GM10266 (cell line): ENCODE measurements at regions not wholly inside any gene's neighbourhood (a gene's known extent, or its start where the extent isn't known, plus 50 kb on each side); places are given as distances from the start of the nearest gene placed in this dataset.
"Not testable (repeated sequence)": the region's sequence is repeated elsewhere in the genome, so short reads cannot be mapped to it uniquely, and the experiment has no call there.

Experiments used
- DNase-seq: peaks from one replicate; pipeline ENCODE4 v3.0.0; 2012; ENCODE audit errors: extremely low spot score
- CTCF ChIP-seq: IDR thresholded peaks from 2 replicates; pipeline ENCODE4 v1.5.1; 2012; ENCODE audit warnings: mild to moderate bottlenecking, low read depth; ENCODE audit not compliant: control insufficient read depth, insufficient read depth; ENCODE audit errors: missing control alignments

GRCh38 chr6:19231878-19232561 is 605.1 kb upstream of the ID4 start:
- no peak for DNase-seq
- TF ChIP-seq CTCF = no peak

DNA sequence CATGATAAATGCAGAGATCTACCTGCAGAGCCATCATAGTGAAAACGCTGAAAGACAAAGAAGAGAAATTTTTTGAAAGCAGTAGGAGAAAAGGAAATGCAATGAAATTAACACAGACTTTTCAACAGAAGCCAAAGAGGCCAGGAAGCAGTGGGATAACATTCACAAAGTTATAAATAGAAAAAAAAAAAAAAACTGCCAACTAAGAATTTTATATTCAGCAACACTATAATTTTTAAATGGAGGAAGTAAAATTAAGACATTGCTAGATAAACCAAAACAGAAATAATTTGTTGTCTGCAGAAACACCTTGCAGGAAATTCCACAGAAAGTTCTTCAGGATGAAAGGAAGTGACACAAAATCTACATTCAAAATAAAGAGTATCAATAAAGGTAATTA is 591.5 kb upstream of the ID4 start:
- DNase-seq = no peak
- no peak for TF ChIP-seq CTCF

- not testable (repeated sequence) for DNase-seq
Observed at GRCh38 chr6:19247181-19247580, 590.0 kb upstream of the ID4 start.

DNA sequence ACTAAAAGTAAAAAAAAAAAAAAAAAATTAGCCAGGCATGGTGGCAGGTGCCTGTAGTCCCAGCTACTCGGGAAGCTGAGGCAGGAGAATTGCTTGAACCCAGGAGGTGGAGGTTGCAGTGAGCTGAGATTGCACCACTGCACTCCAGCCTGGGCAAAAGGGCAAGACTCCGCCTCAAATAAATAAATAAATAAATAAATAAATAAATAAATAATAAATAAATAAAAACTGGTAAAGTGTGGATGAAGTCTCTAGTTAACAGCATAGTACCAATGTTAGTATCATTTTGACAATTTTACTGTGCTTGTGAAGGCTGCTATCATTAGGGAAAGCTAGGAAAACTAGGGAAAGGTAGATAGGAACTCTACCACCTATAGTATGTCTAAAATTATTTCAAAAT is 581.0 kb upstream of the ID4 start:
- not testable (repeated sequence) for DNase-seq

GRCh38 chr6:19261642-19262041 is 575.5 kb upstream of the ID4 start:
- TF ChIP-seq CTCF = no peak
- DNase-seq = no peak

- TF ChIP-seq CTCF = no peak
- DNase-seq = no peak
Observed at GRCh38 chr6:19268117-19268516, 569.1 kb upstream of the ID4 start.

GRCh38 chr6:19268718-19269117 is 568.5 kb upstream of the ID4 start:
- TF ChIP-seq CTCF = no peak
- no peak for DNase-seq

DNA sequence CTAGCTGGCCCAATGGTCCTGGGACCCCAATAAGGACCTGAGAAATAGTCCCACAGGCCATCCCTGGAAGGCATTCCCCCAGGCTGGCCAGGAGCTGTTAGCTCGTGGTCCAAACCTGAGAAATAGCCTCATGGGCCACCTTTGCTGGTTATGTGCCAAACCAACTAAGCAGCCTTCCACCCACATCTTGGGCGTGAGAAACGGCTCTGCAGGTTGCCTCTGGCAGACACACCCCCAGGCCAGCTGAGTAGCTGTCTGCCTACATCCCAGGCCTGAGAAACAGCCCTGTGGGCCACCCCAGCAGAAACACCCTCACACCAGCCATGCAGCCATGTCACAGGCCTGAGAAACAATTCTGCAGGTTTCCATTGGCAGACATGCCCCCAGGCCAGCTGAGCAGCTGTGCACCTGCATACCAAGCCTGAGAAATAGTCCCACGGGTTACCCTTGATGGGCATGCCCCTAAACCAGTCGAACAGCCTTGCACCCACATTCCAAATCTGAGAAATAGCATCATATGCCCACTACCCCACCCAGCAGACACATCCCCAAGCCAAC is 567.8 kb upstream of the ID4 start:
- TF ChIP-seq CTCF = no peak
- DNase-seq = no peak
